HCT116 (cell line): ENCODE measurements at regions not wholly inside any gene's neighbourhood (a gene's known extent, or its start where the extent isn't known, plus 50 kb on each side); places are given as distances from the start of the nearest gene placed in this dataset.

ENCODE experiments used
- ATAC-seq: fragments of 200-7000 bp; cut with Tn5 transposase; 2 replicates; pipeline ENCODE4 v1.9.1; 2020; ENCODE audit warnings: mild to moderate bottlenecking, moderate library complexity
- BruUV-seq: library from RNA; stranded (reverse); fragments of 400-500 nt; replicated peaks from 2 replicates; lab custom pipeline; 2021; lab: Mats Ljungman, UMichigan
- CTCF ChIA-PET: fragments of 300-600 bp; sonication (Branson Sonifier 250); formaldehyde crosslinking; loops from one replicate; lab custom pipeline; 2021; ENCODE audit warnings: antibody characterized with exemption; lab: Charles Lee
- POLR2A ChIA-PET: fragments of 300-600, 350-600 bp; sonication (Branson Sonifier 250); formaldehyde crosslinking; loops from one replicate; lab custom pipeline; 2021; ENCODE audit warnings: antibody characterized with exemption; lab: Charles Lee
- RAD21 ChIA-PET, 2 experiments: fragments of 300-600 bp; sonication (Branson Sonifier 250); formaldehyde crosslinking; loops; one replicate each; lab custom pipeline; 2023; ENCODE audit warnings: low total read pairs in 2 of 2; ENCODE audit not compliant: uncharacterized antibody in 2 of 2, unreplicated experiment in 2 of 2, low non-redundant PET in 1 of 2; lab: Charles Lee
- DNase-seq: peaks from one replicate; pipeline ENCODE4 v3.0.0-alpha.2; 2010; ENCODE audit warnings: low read depth, low spot score
- H2AFZ ChIP-seq: fragments of 200-600 bp; shearing (Covaris generic), sonication (generic); 2 replicates; pipeline ENCODE4 v1.6.1; 2017; ENCODE audit warnings: low read depth, mixed run types, mixed read lengths, antibody characterized with exemption, low read length; ENCODE audit not compliant: poor library complexity, severe bottlenecking
- H3K27ac ChIP-seq: 2 replicates; pipeline ENCODE4 v1.5.1; 2012; ENCODE audit warnings: low read depth, low read length
- H3K27me3 ChIP-seq: fragments of 200-600 bp; sonication (generic); 2 replicates; pipeline ENCODE4 v1.6.1; 2016; ENCODE audit warnings: mixed run types, low read length, mixed read lengths; ENCODE audit not compliant: insufficient read depth
- H3K36me3 ChIP-seq, 2 experiments: fragments of 200-500 bp in 1 of 2; fragments of 200-600 bp in 1 of 2; sonication (Bioruptor generic) in 1 of 2; sonication (generic) in 1 of 2; 2 replicates each; pipeline versions ENCODE4 v1.5.1 to v1.6.1; 2014 to 2016; ENCODE audit warnings: low read length in 2 of 2, inconsistent platforms in 1 of 2, mixed read lengths in 1 of 2, mixed run types in 1 of 2; ENCODE audit not compliant: insufficient read depth in 2 of 2, control insufficient read depth in 1 of 2
- H3K4me1 ChIP-seq, 2 experiments: fragments of 200-600 bp in 1 of 2; sonication (generic) in 1 of 2; 2 replicates each; pipeline versions ENCODE4 v1.5.1 to v1.6.1; 2012 to 2017; ENCODE audit warnings: low read length in 2 of 2, inconsistent platforms in 1 of 2, mild to moderate bottlenecking in 1 of 2, mixed read lengths in 1 of 2, mixed run types in 1 of 2, moderate library complexity in 1 of 2; ENCODE audit not compliant: insufficient read depth in 2 of 2, control insufficient read depth in 1 of 2
- H3K4me2 ChIP-seq: fragments of 200-600 bp; sonication (generic); 2 replicates; pipeline ENCODE4 v1.6.1; 2017; ENCODE audit warnings: mixed run types, low read length, mixed read lengths
- H3K4me3 ChIP-seq, 2 experiments: fragments of 200-600 bp in 1 of 2; sonication (generic) in 1 of 2; replicated peaks in 1 of 2; 2 replicates each; pipeline ENCODE4 v1.5.1; 2011 to 2016; ENCODE audit warnings: low read length in 2 of 2, control low read depth in 1 of 2, low read depth in 1 of 2, mild to moderate bottlenecking in 1 of 2, mixed read lengths in 1 of 2, mixed run types in 1 of 2
- H3K79me2 ChIP-seq: fragments of 200-600 bp; sonication (generic); 2 replicates; pipeline ENCODE4 v1.6.1; 2017; ENCODE audit warnings: mild to moderate bottlenecking, mixed run types, low read length, moderate library complexity, mixed read lengths; ENCODE audit not compliant: insufficient read depth
- H3K9ac ChIP-seq: fragments of 200-600 bp; sonication (generic); 2 replicates; pipeline ENCODE4 v1.6.1; 2016; ENCODE audit warnings: low read length, mixed read lengths
- H3K9me2 ChIP-seq: fragments of 200-600 bp; sonication (generic), shearing (Covaris generic); 2 replicates; pipeline ENCODE4 v1.6.1; 2017; ENCODE audit warnings: mixed run types, mild to moderate bottlenecking, moderate library complexity; ENCODE audit not compliant: insufficient read depth
- H3K9me3 ChIP-seq, 2 experiments: fragments of 200-500 bp in 1 of 2; fragments of 200-600 bp in 1 of 2; sonication (Bioruptor generic) in 1 of 2; sonication (generic) in 1 of 2; 2 replicates each; pipeline ENCODE4 v1.6.1; 2014 to 2017; ENCODE audit warnings: low read length in 2 of 2, mixed read lengths in 2 of 2, inconsistent platforms in 1 of 2, low read depth in 1 of 2, mild to moderate bottlenecking in 1 of 2, mixed run types in 1 of 2, moderate library complexity in 1 of 2; ENCODE audit not compliant: control insufficient read depth in 1 of 2, insufficient read depth in 1 of 2
- H4K20me1 ChIP-seq: fragments of 200-600 bp; sonication (generic), shearing (Covaris generic); 2 replicates; pipeline ENCODE4 v1.6.1; 2017; ENCODE audit warnings: mixed run types, mild to moderate bottlenecking, moderate library complexity; ENCODE audit not compliant: insufficient read depth
- CEBPB ChIP-seq: IDR thresholded peaks from 2 replicates; pipeline ENCODE4 v1.6.1; 2012; ENCODE audit warnings: low read depth
- FOSL1 ChIP-seq: IDR thresholded peaks from 2 replicates; pipeline ENCODE4 v1.6.1; 2012; ENCODE audit warnings: low read depth
- POLR2A ChIP-seq: IDR thresholded peaks from 2 replicates; pipeline ENCODE4 v1.7.0; 2011; ENCODE audit warnings: borderline replicate concordance; ENCODE audit not compliant: insufficient read depth, insufficient read length; ENCODE audit errors: extremely low read depth
- POLR2AphosphoS5 ChIP-seq: IDR thresholded peaks from 2 replicates; pipeline ENCODE4 v1.6.1; 2011; ENCODE audit warnings: mild to moderate bottlenecking, low read depth, low read length, moderate library complexity
- ZFX ChIP-seq: fragments of 450-650 bp; IDR thresholded peaks from 2 replicates; pipeline ENCODE4 v1.6.1; 2017
- ZNF274 ChIP-seq: fragments of 200-500 bp; sonication (Bioruptor generic); IDR thresholded peaks from 2 replicates; pipeline ENCODE4 v1.6.1; 2014; ENCODE audit warnings: mild to moderate bottlenecking, low read depth, low read length, inconsistent platforms
- intact Hi-C: fragments of 100-400 bp; cut with micrococcal nuclease; formaldehyde crosslinking; loops from 2 replicates; pipeline ENCODE4 v1.10.0; 2022
- TF ChIP-seq, protein P1 (sequence below), 3 experiments: fragments of 200-600 bp in 1 of 3; sonication (generic) in 1 of 3; IDR thresholded peaks in 2 of 3; conservative IDR thresholded peaks in 1 of 3; 2 replicates each; pipeline ENCODE4 v1.5.1; 2012 to 2017; ENCODE audit warnings: low read depth in 2 of 3, low read length in 2 of 3, antibody characterized with exemption in 1 of 3, borderline replicate concordance in 1 of 3, control low read depth in 1 of 3, mild to moderate bottlenecking in 1 of 3, mixed read lengths in 1 of 3, mixed run types in 1 of 3, moderate library complexity in 1 of 3; ENCODE audit not compliant: insufficient read depth in 1 of 3
- TF ChIP-seq, protein P2 (sequence below): IDR thresholded peaks from 2 replicates; pipeline ENCODE4 v1.6.1; 2012; ENCODE audit warnings: low read depth
- TF ChIP-seq, protein P3 (sequence below): IDR thresholded peaks from 2 replicates; pipeline ENCODE4 v1.6.1; 2011; ENCODE audit warnings: mild to moderate bottlenecking, low read length, moderate library complexity; ENCODE audit not compliant: insufficient replicate concordance; ENCODE audit errors: extremely low read depth

DNA sequence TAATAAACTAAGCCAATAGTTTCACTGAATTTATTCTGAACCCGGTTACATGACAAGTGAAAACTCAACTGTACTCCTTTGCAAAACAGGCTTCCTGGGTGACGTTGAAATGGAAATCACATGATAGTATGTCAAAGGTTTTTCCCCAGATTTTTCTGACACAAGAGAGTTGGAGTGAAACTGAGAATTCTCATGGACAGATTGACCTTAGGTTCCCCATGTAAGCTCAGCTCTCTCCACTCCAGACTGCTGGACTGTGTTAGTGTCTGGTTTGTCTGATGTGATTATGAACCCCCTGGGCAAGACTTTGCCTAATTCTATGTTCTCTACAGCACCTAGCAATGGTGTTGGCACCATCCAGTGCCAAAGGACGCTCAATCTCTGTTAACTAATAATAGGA is 219.7 kb upstream of the COL8A1 start (continued):
- TF ChIP-seq, protein P1, sequence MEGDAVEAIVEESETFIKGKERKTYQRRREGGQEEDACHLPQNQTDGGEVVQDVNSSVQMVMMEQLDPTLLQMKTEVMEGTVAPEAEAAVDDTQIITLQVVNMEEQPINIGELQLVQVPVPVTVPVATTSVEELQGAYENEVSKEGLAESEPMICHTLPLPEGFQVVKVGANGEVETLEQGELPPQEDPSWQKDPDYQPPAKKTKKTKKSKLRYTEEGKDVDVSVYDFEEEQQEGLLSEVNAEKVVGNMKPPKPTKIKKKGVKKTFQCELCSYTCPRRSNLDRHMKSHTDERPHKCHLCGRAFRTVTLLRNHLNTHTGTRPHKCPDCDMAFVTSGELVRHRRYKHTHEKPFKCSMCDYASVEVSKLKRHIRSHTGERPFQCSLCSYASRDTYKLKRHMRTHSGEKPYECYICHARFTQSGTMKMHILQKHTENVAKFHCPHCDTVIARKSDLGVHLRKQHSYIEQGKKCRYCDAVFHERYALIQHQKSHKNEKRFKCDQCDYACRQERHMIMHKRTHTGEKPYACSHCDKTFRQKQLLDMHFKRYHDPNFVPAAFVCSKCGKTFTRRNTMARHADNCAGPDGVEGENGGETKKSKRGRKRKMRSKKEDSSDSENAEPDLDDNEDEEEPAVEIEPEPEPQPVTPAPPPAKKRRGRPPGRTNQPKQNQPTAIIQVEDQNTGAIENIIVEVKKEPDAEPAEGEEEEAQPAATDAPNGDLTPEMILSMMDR (IDR thresholded peaks at IDR 0.05 in 2 of 3, conservative IDR thresholded peaks at IDR 0.05 in 1 of 3; ENCODE audit: borderline replicate concordance in 1 of 3, insufficient read depth in 1 of 3, low read depth in 2 of 3, low read length in 2 of 3): no peak
- no peak for TF ChIP-seq FOSL1
- TF ChIP-seq, protein P2, sequence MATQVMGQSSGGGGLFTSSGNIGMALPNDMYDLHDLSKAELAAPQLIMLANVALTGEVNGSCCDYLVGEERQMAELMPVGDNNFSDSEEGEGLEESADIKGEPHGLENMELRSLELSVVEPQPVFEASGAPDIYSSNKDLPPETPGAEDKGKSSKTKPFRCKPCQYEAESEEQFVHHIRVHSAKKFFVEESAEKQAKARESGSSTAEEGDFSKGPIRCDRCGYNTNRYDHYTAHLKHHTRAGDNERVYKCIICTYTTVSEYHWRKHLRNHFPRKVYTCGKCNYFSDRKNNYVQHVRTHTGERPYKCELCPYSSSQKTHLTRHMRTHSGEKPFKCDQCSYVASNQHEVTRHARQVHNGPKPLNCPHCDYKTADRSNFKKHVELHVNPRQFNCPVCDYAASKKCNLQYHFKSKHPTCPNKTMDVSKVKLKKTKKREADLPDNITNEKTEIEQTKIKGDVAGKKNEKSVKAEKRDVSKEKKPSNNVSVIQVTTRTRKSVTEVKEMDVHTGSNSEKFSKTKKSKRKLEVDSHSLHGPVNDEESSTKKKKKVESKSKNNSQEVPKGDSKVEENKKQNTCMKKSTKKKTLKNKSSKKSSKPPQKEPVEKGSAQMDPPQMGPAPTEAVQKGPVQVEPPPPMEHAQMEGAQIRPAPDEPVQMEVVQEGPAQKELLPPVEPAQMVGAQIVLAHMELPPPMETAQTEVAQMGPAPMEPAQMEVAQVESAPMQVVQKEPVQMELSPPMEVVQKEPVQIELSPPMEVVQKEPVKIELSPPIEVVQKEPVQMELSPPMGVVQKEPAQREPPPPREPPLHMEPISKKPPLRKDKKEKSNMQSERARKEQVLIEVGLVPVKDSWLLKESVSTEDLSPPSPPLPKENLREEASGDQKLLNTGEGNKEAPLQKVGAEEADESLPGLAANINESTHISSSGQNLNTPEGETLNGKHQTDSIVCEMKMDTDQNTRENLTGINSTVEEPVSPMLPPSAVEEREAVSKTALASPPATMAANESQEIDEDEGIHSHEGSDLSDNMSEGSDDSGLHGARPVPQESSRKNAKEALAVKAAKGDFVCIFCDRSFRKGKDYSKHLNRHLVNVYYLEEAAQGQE: no peak
- no peak for TF ChIP-seq ZFX

DNA sequence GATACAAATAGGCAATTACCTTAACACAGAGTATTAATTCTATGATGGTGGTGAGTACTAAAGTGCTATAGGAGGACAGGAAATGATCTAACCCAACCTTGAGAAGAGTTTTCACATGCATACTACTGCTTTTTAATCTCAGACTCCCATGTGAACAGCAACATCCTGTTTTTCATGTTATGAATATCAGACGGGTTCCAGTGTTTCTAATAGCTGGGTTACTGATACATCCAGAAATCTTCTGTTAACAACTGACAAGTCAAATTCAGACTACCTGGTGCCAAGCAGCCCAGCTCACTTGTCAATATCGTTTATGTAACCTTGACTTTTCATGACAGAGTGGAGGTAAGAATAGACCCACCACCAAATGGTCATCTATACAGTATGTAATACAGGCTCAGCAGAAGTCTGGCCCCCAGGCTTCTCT is 220.2 kb upstream of the COL8A1 start:
- TF ChIP-seq POLR2AphosphoS5: no peak
- TF ChIP-seq, protein P3, sequence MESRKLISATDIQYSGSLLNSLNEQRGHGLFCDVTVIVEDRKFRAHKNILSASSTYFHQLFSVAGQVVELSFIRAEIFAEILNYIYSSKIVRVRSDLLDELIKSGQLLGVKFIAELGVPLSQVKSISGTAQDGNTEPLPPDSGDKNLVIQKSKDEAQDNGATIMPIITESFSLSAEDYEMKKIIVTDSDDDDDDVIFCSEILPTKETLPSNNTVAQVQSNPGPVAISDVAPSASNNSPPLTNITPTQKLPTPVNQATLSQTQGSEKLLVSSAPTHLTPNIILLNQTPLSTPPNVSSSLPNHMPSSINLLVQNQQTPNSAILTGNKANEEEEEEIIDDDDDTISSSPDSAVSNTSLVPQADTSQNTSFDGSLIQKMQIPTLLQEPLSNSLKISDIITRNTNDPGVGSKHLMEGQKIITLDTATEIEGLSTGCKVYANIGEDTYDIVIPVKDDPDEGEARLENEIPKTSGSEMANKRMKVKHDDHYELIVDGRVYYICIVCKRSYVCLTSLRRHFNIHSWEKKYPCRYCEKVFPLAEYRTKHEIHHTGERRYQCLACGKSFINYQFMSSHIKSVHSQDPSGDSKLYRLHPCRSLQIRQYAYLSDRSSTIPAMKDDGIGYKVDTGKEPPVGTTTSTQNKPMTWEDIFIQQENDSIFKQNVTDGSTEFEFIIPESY: no peak
- no peak for TF ChIP-seq CEBPB
- TF ChIP-seq ZNF274: no peak
- TF ChIP-seq POLR2A: no peak
- no peak for TF ChIP-seq ZFX
- Histone ChIP-seq H3K9me2 (no peaks in the 10 kb centered on the region; the same call in 1 of the 2 replicates), H3K4me2 (no peak overlapping the region), H3K9ac (no peak overlapping the region), H3K4me3 (no peak overlapping the region), H3K27me3 (peaks cover 32% of the 10 kb centered on the region; the same call in 1 of the 2 replicates), H3K9me3 (no peaks in the 10 kb centered on the region), H2AFZ (no peak overlapping the region), H3K4me1 (no peaks in the 10 kb centered on the region), H3K79me2 (no peaks in the 10 kb centered on the region), H3K27ac (no peak overlapping the region), H3K36me3 (no peaks in the 10 kb centered on the region), H4K20me1 (no peaks in the 10 kb centered on the region)
- ChIA-PET CTCF (no interaction called here), RAD21 (no interaction called here), POLR2A (no interaction called here)
- intact Hi-C loops: no loop called here
- DNase-seq (no peak), ATAC-seq (no peak)
- BruUV-seq: no TSS peak
